GM23338 (cell line): ENCODE measurements at regions not wholly inside any gene's neighbourhood (a gene's known extent, or its start where the extent isn't known, plus 50 kb on each side); places are given as distances from the start of the nearest gene placed in this dataset.

ENCODE experiments used
- ATAC-seq: fragments of 200-7000 bp; cut with Tn5 transposase; 3 replicates; pipeline ENCODE4 v1.9.1; 2020
- DNase-seq: peaks from one replicate; pipeline ENCODE4 v3.0.0-alpha.2; 2015; ENCODE audit warnings: low spot score
- H2AFZ ChIP-seq: fragments of 200-600 bp; sonication (generic); 2 replicates; pipeline ENCODE4 v1.8.0; 2016; ENCODE audit warnings: antibody characterized with exemption, mild to moderate bottlenecking, moderate library complexity
- H3F3A ChIP-seq: fragments of 200-600 bp; sonication (generic); replicated peaks from 2 replicates; pipeline ENCODE4 v1.8.0; 2017; ENCODE audit warnings: antibody characterized with exemption, mixed run types, low read depth
- H3K27ac ChIP-seq: fragments of 200-600 bp; sonication (generic); 2 replicates; pipeline ENCODE4 v1.6.1; 2016; ENCODE audit warnings: low read depth
- H3K27me3 ChIP-seq: fragments of 200-600 bp; sonication (generic); 2 replicates; pipeline ENCODE4 v1.8.0; 2016; ENCODE audit warnings: mild to moderate bottlenecking, mixed run types, moderate library complexity; ENCODE audit not compliant: insufficient read depth
- H3K36me3 ChIP-seq: fragments of 200-600 bp; sonication (generic); 2 replicates; pipeline ENCODE4 v1.8.0; 2016; ENCODE audit warnings: mild to moderate bottlenecking; ENCODE audit not compliant: insufficient read depth
- H3K4me1 ChIP-seq: fragments of 200-600 bp; sonication (generic); 2 replicates; pipeline ENCODE4 v1.8.0; 2016; ENCODE audit warnings: mild to moderate bottlenecking, moderate library complexity; ENCODE audit not compliant: insufficient read depth
- H3K4me2 ChIP-seq: fragments of 200-600 bp; sonication (generic); 2 replicates; pipeline ENCODE4 v1.7.1; 2017; ENCODE audit warnings: mixed run types
- H3K4me3 ChIP-seq: fragments of 200-600 bp; sonication (generic); 2 replicates; pipeline ENCODE4 v1.6.1; 2016; ENCODE audit warnings: mixed run types
- H3K79me2 ChIP-seq: fragments of 200-600 bp; sonication (generic); replicated peaks from 2 replicates; pipeline ENCODE4 v1.8.0; 2017; ENCODE audit warnings: mild to moderate bottlenecking; ENCODE audit not compliant: insufficient read depth
- H3K9me2 ChIP-seq: fragments of 200-600 bp; sonication (generic); 2 replicates; pipeline ENCODE4 v1.8.0; 2017; ENCODE audit not compliant: insufficient read depth
- H4K20me1 ChIP-seq: fragments of 200-600 bp; sonication (generic); replicated peaks from 2 replicates; pipeline ENCODE4 v1.8.0; 2017; ENCODE audit warnings: mild to moderate bottlenecking; ENCODE audit not compliant: insufficient read depth
- H3K27ac Mint-ChIP-seq: 2 replicates; pipeline ENCODE4 v1.8.0; 2020; ENCODE audit warnings: inconsistent platforms, mild to moderate bottlenecking, moderate library complexity, mixed read lengths
- H3K27me3 Mint-ChIP-seq: 3 replicates; pipeline ENCODE4 v1.8.0; 2022; ENCODE audit warnings: low read depth, mild to moderate bottlenecking, moderate library complexity, mixed read lengths, inconsistent platforms; ENCODE audit not compliant: insufficient read depth, poor library complexity
- H3K36me3 Mint-ChIP-seq: 3 replicates; pipeline ENCODE4 v1.8.0; 2021; ENCODE audit warnings: low read depth, mild to moderate bottlenecking, inconsistent platforms, moderate library complexity, mixed read lengths
- H3K4me1 Mint-ChIP-seq: 3 replicates; pipeline ENCODE4 v1.8.0; 2020; ENCODE audit warnings: mild to moderate bottlenecking, inconsistent platforms, mixed read lengths
- H3K4me3 Mint-ChIP-seq: 3 replicates; pipeline ENCODE4 v1.8.0; 2021; ENCODE audit warnings: moderate library complexity, mild to moderate bottlenecking, inconsistent platforms, mixed read lengths
- H3K9me3 Mint-ChIP-seq: 3 replicates; pipeline ENCODE4 v1.8.0; 2020; ENCODE audit warnings: moderate library complexity, mild to moderate bottlenecking, inconsistent platforms, mixed read lengths
- CREB1 ChIP-seq: fragments of 250-450 bp; sonication (Bioruptor Pico); IDR thresholded peaks from 2 replicates; pipeline ENCODE4 v1.5.0; 2020; ENCODE audit warnings: low read depth, mild to moderate bottlenecking, moderate library complexity
- EZH2 ChIP-seq: fragments of 200-600 bp; sonication (generic); IDR thresholded peaks from one replicate; pipeline ENCODE4 v1.8.0; 2017; ENCODE audit warnings: antibody characterized with exemption, mild to moderate bottlenecking, low read depth; ENCODE audit not compliant: unreplicated experiment
- ZNF462 ChIP-seq: fragments of 250-450 bp; sonication (Bioruptor Pico); IDR thresholded peaks from 2 replicates; pipeline ENCODE4 v1.5.0; 2020; ENCODE audit warnings: mild to moderate bottlenecking, moderate library complexity

GRCh38 chr15:93705753-93706455 lies 525.5 kb upstream of the MCTP2 start (continued):
- no peak for TF ChIP-seq ZNF462

- H3K4me1 ChIP-seq: no peaks in the 10 kb centered on the region
- H3K4me3 ChIP-seq: no peak overlapping the region
- no peak for DNase-seq
- Mint-ChIP-seq H3K9me3 (0 out of 3 replicates have a peak, but pooled peaks cover 7% of the 10 kb centered on the region), H3K4me1 (no peaks in the 10 kb centered on the region), H3K4me3 (no peak overlapping the region), H3K27ac (no peak overlapping the region), H3K27me3 (peaks cover 4% of the 10 kb centered on the region), H3K36me3 (no peaks in the 10 kb centered on the region)
- TF ChIP-seq EZH2 (no peak), CREB1 (CRISPR knock-in tag) (no peak)
- H4K20me1 ChIP-seq: no peaks in the 10 kb centered on the region
- no peaks in the 10 kb centered on the region for H3K36me3 ChIP-seq
- H3K4me2 ChIP-seq: no peak overlapping the region
- no peaks in the 10 kb centered on the region for H3K79me2 ChIP-seq
- H3K27me3 ChIP-seq: no peaks in the 10 kb centered on the region
- H3K9me2 ChIP-seq: no peaks in the 10 kb centered on the region
- no peak for ATAC-seq
- no peaks in the 10 kb centered on the region for H3F3A ChIP-seq
- H2AFZ ChIP-seq: no peak overlapping the region
- no peak overlapping the region for H3K27ac ChIP-seq
Observed at GRCh38 chr15:93703092-93703739, 528.1 kb upstream of the MCTP2 start.
